CD4-positive, alpha-beta T cell (primary cell): ENCODE measurements at regions not wholly inside any gene's neighbourhood (a gene's known extent, or its start where the extent isn't known, plus 50 kb on each side); places are given as distances from the start of the nearest gene placed in this dataset.

ENCODE experiments used
- ATAC-seq: fragments of 200-7000 bp; cut with Tn5 transposase; one replicate; pipeline ENCODE4 v1.10.0; 2022; ENCODE audit warnings: mild to moderate bottlenecking; ENCODE audit not compliant: poor library complexity
- CTCF ChIA-PET: fragments of 350-600 bp; sonication (Branson Sonifier 250); formaldehyde crosslinking; loops from one replicate; lab custom pipeline; 2021; ENCODE audit warnings: antibody characterized with exemption, inconsistent platforms; lab: Charles Lee
- POLR2A ChIA-PET: fragments of 350-600 bp; sonication (Branson Sonifier 250); formaldehyde crosslinking; loops from one replicate; lab custom pipeline; 2021; ENCODE audit warnings: antibody characterized with exemption, inconsistent platforms; lab: Charles Lee
- DNase-seq, 14 experiments: peaks; one replicate each; pipeline ENCODE4 v3.0.0-alpha.2; 2013 to 2020; ENCODE audit warnings: mixed read lengths in 2 of 14
- H3K27ac ChIP-seq, 2 donors: one replicate each; pipeline versions ENCODE4 v1.5.1 to v1.7.0; 2013; ENCODE audit warnings: low read length in 2 of 2, low read depth in 1 of 2, mild to moderate bottlenecking in 1 of 2
- H3K27me3 ChIP-seq, 2 experiments: 1 replicate in 1 of 2; 2 replicates in 1 of 2; pipeline versions ENCODE4 v1.6.1 to v1.7.0; 2013; ENCODE audit warnings: low read length in 2 of 2, control low read depth in 1 of 2, mild to moderate bottlenecking in 1 of 2, moderate library complexity in 1 of 2; ENCODE audit not compliant: insufficient read depth in 2 of 2, control insufficient read depth in 1 of 2
- H3K36me3 ChIP-seq: one replicate; pipeline ENCODE4 v1.6.1; 2013; ENCODE audit warnings: low read length, control low read depth; ENCODE audit not compliant: insufficient read depth
- H3K4me1 ChIP-seq: one replicate; pipeline ENCODE4 v1.6.1; 2013; ENCODE audit warnings: low read length, control low read depth; ENCODE audit not compliant: insufficient read depth
- H3K4me3 ChIP-seq: one replicate; pipeline ENCODE4 v1.5.1; 2013; ENCODE audit warnings: mild to moderate bottlenecking, low read length, moderate library complexity
- H3K9me3 ChIP-seq, 2 experiments: 1 replicate in 1 of 2; 2 replicates in 1 of 2; pipeline versions ENCODE4 v1.6.1 to v1.7.0; 2013; ENCODE audit warnings: low read length in 2 of 2, mild to moderate bottlenecking in 2 of 2, control low read depth in 1 of 2, moderate library complexity in 1 of 2; ENCODE audit not compliant: control insufficient read depth in 1 of 2, insufficient read depth in 1 of 2
- H3K27ac Mint-ChIP-seq: one replicate; pipeline ENCODE4 v1.8.0; 2020; ENCODE audit warnings: mixed read lengths
- H3K27me3 Mint-ChIP-seq: one replicate; pipeline ENCODE4 v1.8.0; 2021; ENCODE audit warnings: mixed read lengths
- H3K36me3 Mint-ChIP-seq: one replicate; pipeline ENCODE4 v1.8.0; 2021; ENCODE audit warnings: low read depth, mixed read lengths
- H3K4me1 Mint-ChIP-seq: one replicate; pipeline ENCODE4 v1.8.0; 2021; ENCODE audit warnings: low read depth, mixed read lengths
- H3K4me3 Mint-ChIP-seq: one replicate; pipeline ENCODE4 v1.8.0; 2020; ENCODE audit warnings: mild to moderate bottlenecking, mixed read lengths
- H3K9me3 Mint-ChIP-seq: one replicate; pipeline ENCODE4 v1.8.0; 2020; ENCODE audit warnings: mixed read lengths
- CTCF ChIP-seq: fragments of 200-600 bp; IDR thresholded peaks from one replicate; pipeline ENCODE4 v1.8.0; 2022; ENCODE audit warnings: antibody characterized with exemption, mild to moderate bottlenecking
- intact Hi-C, 2 experiments: fragments of 100-400 bp; cut with DNase I in 1 of 2; cut with micrococcal nuclease in 1 of 2; formaldehyde crosslinking; loops; one replicate each; pipeline versions ENCODE4 v1.15.1 to v1.9.0; 2023 to 2025; cut with DNase I, micrococcal nuclease

GRCh38 chr15:53437985-53438841 lies 321.2 kb downstream of the WDR72 start:
- no peak for ATAC-seq
- no peak for TF ChIP-seq CTCF
- Histone ChIP-seq H3K9me3 (no peaks in the 10 kb centered on the region), H3K4me1 (no peaks in the 10 kb centered on the region), H3K27me3 (no peaks in the 10 kb centered on the region), H3K36me3 (no peaks in the 10 kb centered on the region), H3K4me3 (no peak overlapping the region), H3K27ac (no peak overlapping the region)
- Mint-ChIP-seq H3K27ac (no peak overlapping the region), H3K27me3 (no peaks in the 10 kb centered on the region), H3K36me3 (no peaks in the 10 kb centered on the region), H3K4me1 (no peaks in the 10 kb centered on the region), H3K9me3 (no peaks in the 10 kb centered on the region), H3K4me3 (no peak overlapping the region)
- ChIA-PET CTCF (no interaction called here), POLR2A (no interaction called here)
- DNase-seq, result no peak
- intact Hi-C loops, result no loop called here

- H3K36me3 ChIP-seq, result no peaks in the 10 kb centered on the region
- no peaks in the 10 kb centered on the region for H3K9me3 Mint-ChIP-seq
- H3K4me1 ChIP-seq, result no peaks in the 10 kb centered on the region
- H3K27ac Mint-ChIP-seq, result no peak overlapping the region
- POLR2A ChIA-PET, result no interaction called here
- CTCF ChIA-PET, result no interaction called here
- no peak for TF ChIP-seq CTCF
- no peak for ATAC-seq
- H3K4me3 Mint-ChIP-seq, result no peak overlapping the region
- H3K4me1 Mint-ChIP-seq, result no peaks in the 10 kb centered on the region
- intact Hi-C loops, result no loop called here
- H3K36me3 Mint-ChIP-seq, result no peaks in the 10 kb centered on the region
- H3K27me3 ChIP-seq, result no peaks in the 10 kb centered on the region
- H3K9me3 ChIP-seq, result no peaks in the 10 kb centered on the region
- no peak for DNase-seq
- no peaks in the 10 kb centered on the region for H3K27me3 Mint-ChIP-seq
- no peak overlapping the region for H3K4me3 ChIP-seq
- no peak overlapping the region for H3K27ac ChIP-seq
These were observed 322.1 kb downstream of the WDR72 start for GRCh38 chr15:53437366-53437765.

DNA sequence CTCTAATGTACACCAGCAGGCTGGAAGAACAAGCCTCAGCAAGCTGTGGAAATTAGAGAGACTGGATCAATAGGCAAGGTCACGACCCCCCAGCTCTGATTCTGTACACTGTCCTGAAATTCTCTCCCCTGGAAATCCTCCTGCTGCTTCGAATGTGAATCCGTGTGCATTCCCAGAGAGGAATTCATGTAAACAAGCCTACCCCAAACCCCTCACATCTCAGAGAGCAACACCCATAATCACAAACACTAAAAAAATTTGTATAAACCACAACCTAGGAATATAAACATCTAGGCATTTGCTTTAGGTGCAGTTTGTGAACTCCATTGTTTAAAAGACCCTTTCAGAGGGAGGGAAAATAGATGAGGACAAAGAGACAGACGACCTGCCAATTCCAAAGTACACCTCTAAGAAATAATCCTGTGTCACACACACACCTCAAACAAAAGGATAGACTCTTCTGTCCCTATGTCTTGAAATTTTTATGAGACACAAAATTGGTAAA lies 325.2 kb downstream of the WDR72 start:
- DNase-seq, result no peak
- intact Hi-C loops, result no loop called here
- H3K36me3 Mint-ChIP-seq, result no peaks in the 10 kb centered on the region

More for the DNA sequence above, 325.2 kb downstream of the WDR72 start:
- Histone ChIP-seq H3K9me3 (no peaks in the 10 kb centered on the region), H3K4me1 (no peaks in the 10 kb centered on the region), H3K27ac (no peak overlapping the region), H3K4me3 (no peak overlapping the region), H3K27me3 (no peaks in the 10 kb centered on the region), H3K36me3 (no peaks in the 10 kb centered on the region)
- ChIA-PET CTCF (no interaction called here), POLR2A (no interaction called here)
- no peak overlapping the region for H3K4me3 Mint-ChIP-seq
- H3K27me3 Mint-ChIP-seq, result no peaks in the 10 kb centered on the region
- H3K9me3 Mint-ChIP-seq, result no peaks in the 10 kb centered on the region
- H3K27ac Mint-ChIP-seq, result no peak overlapping the region
- H3K4me1 Mint-ChIP-seq, result no peaks in the 10 kb centered on the region
- no peak for ATAC-seq
- no peak for TF ChIP-seq CTCF
